ENCODE measurements at regions not wholly inside any gene's neighbourhood (a gene's known extent, or its start where the extent isn't known, plus 50 kb on each side); places are given as distances from the start of the nearest gene placed in this dataset.

DNA sequence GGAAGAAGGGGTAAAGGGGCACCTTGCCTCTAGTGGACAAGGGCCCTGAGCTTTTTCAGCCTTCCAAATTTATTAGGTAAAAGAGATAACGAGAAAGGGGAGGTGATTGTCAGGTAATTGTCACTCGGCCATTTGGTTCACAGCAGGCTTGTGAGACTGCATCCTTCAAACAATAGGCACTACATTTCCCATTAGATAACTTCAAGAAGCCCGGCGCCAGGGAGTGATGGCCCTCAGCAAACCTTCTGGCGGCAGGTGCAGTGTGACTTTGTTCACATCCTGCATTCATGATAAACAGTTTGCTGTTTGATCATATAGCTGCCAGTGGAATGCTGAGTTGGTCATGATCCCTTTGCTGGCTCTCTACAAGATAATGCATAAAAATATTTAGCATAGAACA lies 185.1 kb downstream of the CWF19L2 start:
- H3K79me2 ChIP-seq (ENCODE audit: insufficient read depth, low read length): no peaks in the 10 kb centered on the region
- no peaks in the 10 kb centered on the region for H3K36me3 ChIP-seq (ENCODE audit: insufficient read depth, low read length)
- no peaks in the 10 kb centered on the region for H3K4me1 ChIP-seq (ENCODE audit: insufficient read depth, low read length, severe bottlenecking)
- no peaks in the 10 kb centered on the region for H4K20me1 ChIP-seq (ENCODE audit: insufficient read depth, low read length)
- no peaks in the 10 kb centered on the region for H3K9me2 ChIP-seq (ENCODE audit: low read depth, low read length)
- H3K27me3 ChIP-seq (ENCODE audit: insufficient read depth, low read length): no peaks in the 10 kb centered on the region
- H3K4me2 ChIP-seq (ENCODE audit: low read length): no peak overlapping the region
- no peak overlapping the region for H2AFZ ChIP-seq (ENCODE audit: low read length)
- H3K9me3 ChIP-seq (ENCODE audit: low read length): no peaks in the 10 kb centered on the region
- H3K27ac ChIP-seq (ENCODE audit: low read depth, low read length, poor library complexity, severe bottlenecking): no peak overlapping the region
- no peaks in the 10 kb centered on the region for H3F3A ChIP-seq (ENCODE audit: insufficient read depth, low read length)
- no peak overlapping the region for H3K4me3 ChIP-seq (ENCODE audit: low read depth, low read length, poor library complexity, severe bottlenecking)
- H3K9ac ChIP-seq (ENCODE audit: low read length): no peak overlapping the region
- no peak for TF ChIP-seq EZH2 (IDR thresholded peaks at IDR 0.05; ENCODE audit: borderline replicate concordance, low read length)
- TF ChIP-seq CTCF (IDR thresholded peaks at IDR 0.05; ENCODE audit: low read length): no peak

GRCh38 chr11:107271425-107271824 lies 186.2 kb downstream of the CWF19L2 start:
- no peaks in the 10 kb centered on the region for H3F3A ChIP-seq (ENCODE audit: insufficient read depth, low read length)
- H3K27ac ChIP-seq (ENCODE audit: low read depth, low read length, poor library complexity, severe bottlenecking): no peak overlapping the region
- H3K9me2 ChIP-seq (ENCODE audit: low read depth, low read length): no peaks in the 10 kb centered on the region
- no peak overlapping the region for H2AFZ ChIP-seq (ENCODE audit: low read length)
- H3K4me2 ChIP-seq (ENCODE audit: low read length): no peak overlapping the region
- no peaks in the 10 kb centered on the region for H3K79me2 ChIP-seq (ENCODE audit: insufficient read depth, low read length)
- H3K9ac ChIP-seq (ENCODE audit: low read length): no peak overlapping the region
- no peaks in the 10 kb centered on the region for H4K20me1 ChIP-seq (ENCODE audit: insufficient read depth, low read length)
- H3K27me3 ChIP-seq (ENCODE audit: insufficient read depth, low read length): no peaks in the 10 kb centered on the region
- no peak overlapping the region for H3K4me3 ChIP-seq (ENCODE audit: low read depth, low read length, poor library complexity, severe bottlenecking)
- no peaks in the 10 kb centered on the region for H3K9me3 ChIP-seq (ENCODE audit: low read length)
- TF ChIP-seq EZH2 (IDR thresholded peaks at IDR 0.05; ENCODE audit: borderline replicate concordance, low read length): no peak
- no peak for TF ChIP-seq CTCF (IDR thresholded peaks at IDR 0.05; ENCODE audit: low read length)
- H3K4me1 ChIP-seq (ENCODE audit: insufficient read depth, low read length, severe bottlenecking): no peaks in the 10 kb centered on the region
- no peaks in the 10 kb centered on the region for H3K36me3 ChIP-seq (ENCODE audit: insufficient read depth, low read length)

DNA sequence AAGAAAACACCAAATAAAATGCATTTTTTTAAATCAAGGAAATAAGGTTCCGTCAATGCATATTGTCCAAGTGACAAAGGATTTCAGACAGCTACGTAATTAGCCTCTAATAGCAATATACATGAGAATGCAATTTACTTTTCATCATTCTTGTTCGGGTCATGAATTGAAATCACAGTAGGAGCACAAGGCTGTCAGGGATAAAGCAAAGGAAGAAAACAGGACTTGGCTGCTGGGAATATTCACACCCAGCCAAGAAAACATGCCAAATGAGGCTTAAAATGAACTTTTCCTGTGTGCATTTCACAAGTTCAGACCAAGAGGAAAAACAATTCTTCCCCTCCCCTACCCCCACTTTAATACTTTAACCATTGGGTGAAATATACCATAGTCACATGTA lies 188.6 kb downstream of the CWF19L2 start:
- Histone ChIP-seq H3K79me2 (ENCODE audit: insufficient read depth, low read length) (no peaks in the 10 kb centered on the region), H3K9me3 (ENCODE audit: low read length) (no peaks in the 10 kb centered on the region), H2AFZ (ENCODE audit: low read length) (no peak overlapping the region), H3K36me3 (ENCODE audit: insufficient read depth, low read length) (no peaks in the 10 kb centered on the region), H3K27ac (ENCODE audit: low read depth, low read length, poor library complexity, severe bottlenecking) (no peak overlapping the region), H3K9me2 (ENCODE audit: low read depth, low read length) (no peaks in the 10 kb centered on the region), H4K20me1 (ENCODE audit: insufficient read depth, low read length) (no peaks in the 10 kb centered on the region), H3F3A (ENCODE audit: insufficient read depth, low read length) (no peaks in the 10 kb centered on the region), H3K4me2 (ENCODE audit: low read length) (no peak overlapping the region), H3K9ac (ENCODE audit: low read length) (no peak overlapping the region), H3K4me1 (ENCODE audit: insufficient read depth, low read length, severe bottlenecking) (no peaks in the 10 kb centered on the region), H3K27me3 (ENCODE audit: insufficient read depth, low read length) (no peaks in the 10 kb centered on the region), H3K4me3 (ENCODE audit: low read depth, low read length, poor library complexity, severe bottlenecking) (no peak overlapping the region)
- no peak for TF ChIP-seq EZH2 (IDR thresholded peaks at IDR 0.05; ENCODE audit: borderline replicate concordance, low read length)

GRCh38 chr11:107266455-107266854 lies 191.2 kb downstream of the CWF19L2 start:
- no peak overlapping the region for H3K27ac ChIP-seq (ENCODE audit: low read depth, low read length, poor library complexity, severe bottlenecking)
- no peaks in the 10 kb centered on the region for H3K9me3 ChIP-seq (ENCODE audit: low read length)
- H3F3A ChIP-seq (ENCODE audit: insufficient read depth, low read length): no peaks in the 10 kb centered on the region
- H3K9ac ChIP-seq (ENCODE audit: low read length): no peak overlapping the region
- no peak overlapping the region for H3K4me2 ChIP-seq (ENCODE audit: low read length)
- H3K27me3 ChIP-seq (ENCODE audit: insufficient read depth, low read length): no peaks in the 10 kb centered on the region
- no peaks in the 10 kb centered on the region for H4K20me1 ChIP-seq (ENCODE audit: insufficient read depth, low read length)
- H3K79me2 ChIP-seq (ENCODE audit: insufficient read depth, low read length): no peaks in the 10 kb centered on the region
- H2AFZ ChIP-seq (ENCODE audit: low read length): no peak overlapping the region
- no peaks in the 10 kb centered on the region for H3K9me2 ChIP-seq (ENCODE audit: low read depth, low read length)
- H3K4me1 ChIP-seq (ENCODE audit: insufficient read depth, low read length, severe bottlenecking): no peaks in the 10 kb centered on the region
- H3K36me3 ChIP-seq (ENCODE audit: insufficient read depth, low read length): no peaks in the 10 kb centered on the region
- no peak overlapping the region for H3K4me3 ChIP-seq (ENCODE audit: low read depth, low read length, poor library complexity, severe bottlenecking)
- TF ChIP-seq CTCF (IDR thresholded peaks at IDR 0.05; ENCODE audit: low read length) (no peak), EZH2 (IDR thresholded peaks at IDR 0.05; ENCODE audit: borderline replicate concordance, low read length) (no peak)
